ENCODE measurements at regions not wholly inside any gene's neighbourhood (a gene's known extent, or its start where the extent isn't known, plus 50 kb on each side); places are given as distances from the start of the nearest gene placed in this dataset.

DNA sequence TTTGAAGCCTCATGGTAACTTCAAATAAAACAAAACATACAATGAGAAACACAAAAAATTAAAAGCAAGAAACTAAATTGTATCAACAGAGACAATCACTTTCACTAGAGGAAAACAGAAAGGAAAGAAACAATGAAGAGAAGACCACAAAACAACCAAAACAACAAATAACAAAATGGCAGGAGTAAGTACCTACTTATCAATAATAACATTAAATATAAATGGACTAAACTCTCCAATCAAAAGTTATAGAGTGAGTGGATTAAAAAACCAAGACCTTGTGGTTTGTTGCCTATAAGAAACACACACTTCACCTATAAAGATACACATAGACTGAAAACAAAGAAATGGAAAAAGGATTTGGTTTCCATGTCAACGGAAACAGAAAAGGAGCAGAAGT is 830.1 kb upstream of the TMEFF2 start (continued):
- no peak for TF ChIP-seq RXRA (IDR thresholded peaks at IDR 0.05; ENCODE audit: insufficient read depth, low read depth, low read length)
- no peak for TF ChIP-seq RBBP5 (IDR thresholded peaks at IDR 0.05; ENCODE audit: borderline replicate concordance, low read depth, low read length)
